SK-N-SH (cell line): ENCODE measurements at regions not wholly inside any gene's neighbourhood (a gene's known extent, or its start where the extent isn't known, plus 50 kb on each side); places are given as distances from the start of the nearest gene placed in this dataset.

Experiments
- CTCF ChIP-seq: fragments of 200-600 bp; sonication (generic); IDR thresholded peaks from 2 replicates; pipeline ENCODE4 v1.6.1; 2017; ENCODE audit warnings: antibody characterized with exemption, mild to moderate bottlenecking, moderate library complexity
- FOSL2 ChIP-seq: IDR thresholded peaks from 2 replicates; pipeline ENCODE4 v1.4.0; 2012; ENCODE audit warnings: low read depth, mild to moderate bottlenecking, moderate library complexity, borderline replicate concordance
- MAX ChIP-seq: IDR thresholded peaks from 2 replicates; pipeline ENCODE4 v1.4.0; 2012; ENCODE audit warnings: low read depth
- POLR2AphosphoS5 ChIP-seq: IDR thresholded peaks from 2 replicates; pipeline ENCODE4 v1.6.1; 2012; ENCODE audit warnings: low read depth, low read length
- RFX5 ChIP-seq: IDR thresholded peaks from 2 replicates; pipeline ENCODE4 v1.6.1; 2012; ENCODE audit warnings: mild to moderate bottlenecking, improper control_type of control experiment, low read length
- TAF1 ChIP-seq: IDR thresholded peaks from 2 replicates; pipeline ENCODE4 v1.6.1; 2012; ENCODE audit warnings: low read depth, mild to moderate bottlenecking, low read length, moderate library complexity, borderline replicate concordance
- YY1 ChIP-seq: IDR thresholded peaks from 2 replicates; pipeline ENCODE4 v1.4.0; 2012; ENCODE audit warnings: low read depth, mild to moderate bottlenecking

- TF ChIP-seq TAF1 (no peak), MAX (no peak), YY1 (no peak), CTCF (no peak), FOSL2 (no peak), RFX5 (no peak), POLR2AphosphoS5 (no peak)
These were observed 105.4 kb downstream of the ETAA1 start for GRCh38 chr2:67502346-67503065.
